HL-60 (cell line): ENCODE measurements at regions not wholly inside any gene's neighbourhood (a gene's known extent, or its start where the extent isn't known, plus 50 kb on each side); places are given as distances from the start of the nearest gene placed in this dataset.

Source experiments
- POLR2AphosphoS5 ChIP-seq: IDR thresholded peaks from 2 replicates; pipeline ENCODE4 v1.6.1; 2012; ENCODE audit warnings: low read depth
- TF ChIP-seq, protein P1 (sequence below): IDR thresholded peaks from one replicate; pipeline ENCODE4 v1.5.1; 2011; ENCODE audit warnings: low read length, control low read depth, inconsistent platforms; ENCODE audit not compliant: insufficient read depth
- TF ChIP-seq, protein P2 (sequence below): IDR thresholded peaks from 2 replicates; pipeline ENCODE4 v1.6.1; 2012; ENCODE audit warnings: low read depth; ENCODE audit not compliant: insufficient replicate concordance

DNA sequence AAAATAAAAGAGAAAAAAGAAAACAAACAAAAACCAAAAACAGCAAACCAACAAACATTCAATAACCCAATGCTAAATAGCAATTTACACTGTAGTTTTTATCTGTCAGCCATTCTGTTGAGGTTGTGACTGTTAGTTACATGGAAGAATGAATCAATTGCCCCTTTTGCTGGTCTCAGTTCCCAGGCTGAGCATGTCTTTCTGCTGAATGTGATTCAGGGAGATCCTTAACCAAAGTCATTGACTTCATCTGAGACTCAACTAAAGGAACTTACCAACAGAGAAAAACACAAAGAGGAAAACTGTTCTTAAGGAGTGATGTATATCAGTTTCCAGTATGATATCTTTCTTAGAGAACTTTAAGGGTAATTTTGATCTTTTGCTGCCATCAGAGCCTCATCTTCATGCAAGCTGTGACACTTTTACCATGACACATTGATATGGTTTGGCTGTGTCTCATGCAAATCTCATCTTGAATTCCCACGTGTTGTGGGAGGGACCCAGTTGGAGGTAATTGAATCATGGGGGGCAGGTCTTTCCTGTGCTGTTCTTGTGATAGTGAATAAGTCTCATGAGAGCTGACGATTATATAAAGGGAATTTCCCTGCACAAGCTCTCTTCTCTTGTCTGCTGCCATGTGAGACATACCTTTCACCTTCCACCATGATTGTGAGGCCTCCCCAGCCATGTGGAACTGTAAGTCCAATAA lies 469.8 kb downstream of the KIF20B start:
- TF ChIP-seq, protein P1, sequence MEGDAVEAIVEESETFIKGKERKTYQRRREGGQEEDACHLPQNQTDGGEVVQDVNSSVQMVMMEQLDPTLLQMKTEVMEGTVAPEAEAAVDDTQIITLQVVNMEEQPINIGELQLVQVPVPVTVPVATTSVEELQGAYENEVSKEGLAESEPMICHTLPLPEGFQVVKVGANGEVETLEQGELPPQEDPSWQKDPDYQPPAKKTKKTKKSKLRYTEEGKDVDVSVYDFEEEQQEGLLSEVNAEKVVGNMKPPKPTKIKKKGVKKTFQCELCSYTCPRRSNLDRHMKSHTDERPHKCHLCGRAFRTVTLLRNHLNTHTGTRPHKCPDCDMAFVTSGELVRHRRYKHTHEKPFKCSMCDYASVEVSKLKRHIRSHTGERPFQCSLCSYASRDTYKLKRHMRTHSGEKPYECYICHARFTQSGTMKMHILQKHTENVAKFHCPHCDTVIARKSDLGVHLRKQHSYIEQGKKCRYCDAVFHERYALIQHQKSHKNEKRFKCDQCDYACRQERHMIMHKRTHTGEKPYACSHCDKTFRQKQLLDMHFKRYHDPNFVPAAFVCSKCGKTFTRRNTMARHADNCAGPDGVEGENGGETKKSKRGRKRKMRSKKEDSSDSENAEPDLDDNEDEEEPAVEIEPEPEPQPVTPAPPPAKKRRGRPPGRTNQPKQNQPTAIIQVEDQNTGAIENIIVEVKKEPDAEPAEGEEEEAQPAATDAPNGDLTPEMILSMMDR = no peak
- TF ChIP-seq POLR2AphosphoS5 = no peak
- TF ChIP-seq, protein P2, sequence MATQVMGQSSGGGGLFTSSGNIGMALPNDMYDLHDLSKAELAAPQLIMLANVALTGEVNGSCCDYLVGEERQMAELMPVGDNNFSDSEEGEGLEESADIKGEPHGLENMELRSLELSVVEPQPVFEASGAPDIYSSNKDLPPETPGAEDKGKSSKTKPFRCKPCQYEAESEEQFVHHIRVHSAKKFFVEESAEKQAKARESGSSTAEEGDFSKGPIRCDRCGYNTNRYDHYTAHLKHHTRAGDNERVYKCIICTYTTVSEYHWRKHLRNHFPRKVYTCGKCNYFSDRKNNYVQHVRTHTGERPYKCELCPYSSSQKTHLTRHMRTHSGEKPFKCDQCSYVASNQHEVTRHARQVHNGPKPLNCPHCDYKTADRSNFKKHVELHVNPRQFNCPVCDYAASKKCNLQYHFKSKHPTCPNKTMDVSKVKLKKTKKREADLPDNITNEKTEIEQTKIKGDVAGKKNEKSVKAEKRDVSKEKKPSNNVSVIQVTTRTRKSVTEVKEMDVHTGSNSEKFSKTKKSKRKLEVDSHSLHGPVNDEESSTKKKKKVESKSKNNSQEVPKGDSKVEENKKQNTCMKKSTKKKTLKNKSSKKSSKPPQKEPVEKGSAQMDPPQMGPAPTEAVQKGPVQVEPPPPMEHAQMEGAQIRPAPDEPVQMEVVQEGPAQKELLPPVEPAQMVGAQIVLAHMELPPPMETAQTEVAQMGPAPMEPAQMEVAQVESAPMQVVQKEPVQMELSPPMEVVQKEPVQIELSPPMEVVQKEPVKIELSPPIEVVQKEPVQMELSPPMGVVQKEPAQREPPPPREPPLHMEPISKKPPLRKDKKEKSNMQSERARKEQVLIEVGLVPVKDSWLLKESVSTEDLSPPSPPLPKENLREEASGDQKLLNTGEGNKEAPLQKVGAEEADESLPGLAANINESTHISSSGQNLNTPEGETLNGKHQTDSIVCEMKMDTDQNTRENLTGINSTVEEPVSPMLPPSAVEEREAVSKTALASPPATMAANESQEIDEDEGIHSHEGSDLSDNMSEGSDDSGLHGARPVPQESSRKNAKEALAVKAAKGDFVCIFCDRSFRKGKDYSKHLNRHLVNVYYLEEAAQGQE = no peak
